Epithelial cell of esophagus (primary cell): ENCODE measurements at regions not wholly inside any gene's neighbourhood (a gene's known extent, or its start where the extent isn't known, plus 50 kb on each side); places are given as distances from the start of the nearest gene placed in this dataset.

ENCODE experiments used
- DNase-seq: peaks from one replicate; pipeline ENCODE4 v3.0.0; 2010; ENCODE audit warnings: low read depth
- H3K4me3 ChIP-seq: 2 replicates; pipeline ENCODE4 v1.5.1; 2011; ENCODE audit warnings: mild to moderate bottlenecking, low read length, control low read depth
- CTCF ChIP-seq: IDR thresholded peaks from 2 replicates; pipeline ENCODE4 v1.5.1; 2011; ENCODE audit warnings: low read depth, mild to moderate bottlenecking, low read length, control low read depth, inconsistent platforms; ENCODE audit not compliant: insufficient read depth; ENCODE audit errors: missing control alignments

- no peak overlapping the region for H3K4me3 ChIP-seq
- DNase-seq, result no peak
- no peak for TF ChIP-seq CTCF
Observed at GRCh38 chr15:39468828-39469227, 112.1 kb upstream of the THBS1 start.

- no peak for TF ChIP-seq CTCF
- no peak for DNase-seq
- no peak overlapping the region for H3K4me3 ChIP-seq
Observed at GRCh38 chr15:39471785-39472574, 108.9 kb upstream of the THBS1 start.

GRCh38 chr15:39472621-39473297 is 108.1 kb upstream of the THBS1 start:
- H3K4me3 ChIP-seq, result no peak overlapping the region
- no peak for TF ChIP-seq CTCF
- DNase-seq, result no peak

GRCh38 chr15:39473298-39473947 is 107.5 kb upstream of the THBS1 start:
- DNase-seq, result no peak
- no peak overlapping the region for H3K4me3 ChIP-seq
- no peak for TF ChIP-seq CTCF

- DNase-seq, result no peak
- no peak for TF ChIP-seq CTCF
- no peak overlapping the region for H3K4me3 ChIP-seq
Observed at GRCh38 chr15:39474657-39475056, 106.2 kb upstream of the THBS1 start.

GRCh38 chr15:39478996-39479395 is 101.9 kb upstream of the THBS1 start:
- DNase-seq, result no peak
- H3K4me3 ChIP-seq, result no peak overlapping the region
- TF ChIP-seq CTCF, result no peak
